Panc1 (cell line): ENCODE measurements at regions not wholly inside any gene's neighbourhood (a gene's known extent, or its start where the extent isn't known, plus 50 kb on each side); places are given as distances from the start of the nearest gene placed in this dataset.
"Not testable (repeated sequence)": the region's sequence is repeated elsewhere in the genome, so short reads cannot be mapped to it uniquely, and the experiment has no call there.

Experiments
- ATAC-seq: fragments of 200-7000 bp; cut with Tn5 transposase; 2 replicates; pipeline ENCODE4 v1.9.1; 2020; ENCODE audit warnings: mild to moderate bottlenecking, moderate library complexity
- BruUV-seq: library from RNA; stranded (reverse); fragments of 400-500 nt; replicated peaks from 2 replicates; lab custom pipeline; 2021; lab: Mats Ljungman, UMichigan
- CTCF ChIA-PET: fragments of 300-600 bp; sonication (Branson Sonifier 250); formaldehyde crosslinking; loops from one replicate; lab custom pipeline; 2022; ENCODE audit warnings: antibody characterized with exemption; lab: Charles Lee
- POLR2A ChIA-PET: fragments of 300-600 bp; sonication (Branson Sonifier 250); formaldehyde crosslinking; loops from one replicate; lab custom pipeline; 2022; ENCODE audit warnings: antibody characterized with exemption; lab: Charles Lee
- DNase-seq: peaks from one replicate; pipeline ENCODE4 v3.0.0-alpha.2; 2010; ENCODE audit warnings: low read depth, low spot score
- H3K27ac ChIP-seq: 2 replicates; pipeline ENCODE4 v1.5.1; 2011; ENCODE audit warnings: mild to moderate bottlenecking, low read length, inconsistent platforms
- H3K27me3 ChIP-seq: fragments of 200-500 bp; sonication (Bioruptor generic); 2 replicates; pipeline ENCODE4 v1.6.0; 2014; ENCODE audit warnings: low read length, inconsistent platforms; ENCODE audit not compliant: control insufficient read depth, insufficient read depth
- H3K36me3 ChIP-seq: fragments of 200-500 bp; sonication (Bioruptor generic); 2 replicates; pipeline ENCODE4 v1.5.1; 2014; ENCODE audit warnings: inconsistent platforms, mild to moderate bottlenecking, low read length, moderate library complexity; ENCODE audit not compliant: control insufficient read depth, insufficient read depth
- H3K4me1 ChIP-seq: 2 replicates; pipeline ENCODE4 v1.5.1; 2011; ENCODE audit warnings: inconsistent platforms, mild to moderate bottlenecking, low read length, moderate library complexity; ENCODE audit not compliant: control insufficient read depth, insufficient read depth
- H3K4me3 ChIP-seq, 2 experiments: 2 replicates each; pipeline ENCODE4 v1.5.1; 2011 to 2012; ENCODE audit warnings: low read depth in 2 of 2, low read length in 2 of 2, mild to moderate bottlenecking in 2 of 2, inconsistent platforms in 1 of 2, moderate library complexity in 1 of 2
- H3K9me3 ChIP-seq: fragments of 200-500 bp; sonication (Bioruptor generic); 2 replicates; pipeline ENCODE4 v1.5.1; 2014; ENCODE audit warnings: low read depth, mild to moderate bottlenecking, inconsistent platforms, low read length, moderate library complexity; ENCODE audit not compliant: control insufficient read depth, insufficient read depth
- POLR2AphosphoS5 ChIP-seq: IDR thresholded peaks from 2 replicates; pipeline ENCODE4 v1.6.1; 2012; ENCODE audit warnings: mild to moderate bottlenecking, low read depth, low read length, moderate library complexity
- SIN3A ChIP-seq: IDR thresholded peaks from 2 replicates; pipeline ENCODE4 v1.6.1; 2012; ENCODE audit warnings: low read depth, mild to moderate bottlenecking, low read length, moderate library complexity, borderline replicate concordance; ENCODE audit not compliant: insufficient read depth
- TCF7L2 ChIP-seq: IDR thresholded peaks from 2 replicates; pipeline ENCODE4 v1.6.1; 2011; ENCODE audit warnings: mild to moderate bottlenecking, low read depth, low read length, inconsistent platforms
- in situ Hi-C: cut with HindIII; loops from 2 replicates; pipeline ENCODE4 v1.10.0; 2016; ENCODE audit warnings: low sequenced_read_pairs, low pct_unique_long_range_greater_than_20kb
- intact Hi-C: fragments of 100-400 bp; cut with micrococcal nuclease; formaldehyde crosslinking; loops from one replicate; pipeline ENCODE4 v1.10.0; 2022; ENCODE audit not compliant: unreplicated experiment
- TF ChIP-seq, protein P1 (sequence below): fragments of 450-650 bp; IDR thresholded peaks from 2 replicates; pipeline ENCODE4 v1.5.1; 2017; ENCODE audit warnings: mild to moderate bottlenecking
- TF ChIP-seq, protein P2 (sequence below), 2 experiments: IDR thresholded peaks; 2 replicates each; pipeline ENCODE4 v1.6.1; 2011 to 2012; ENCODE audit warnings: low read depth in 2 of 2, control low read depth in 1 of 2, low read length in 1 of 2, mild to moderate bottlenecking in 1 of 2, moderate library complexity in 1 of 2; ENCODE audit not compliant: insufficient read depth in 1 of 2

DNA sequence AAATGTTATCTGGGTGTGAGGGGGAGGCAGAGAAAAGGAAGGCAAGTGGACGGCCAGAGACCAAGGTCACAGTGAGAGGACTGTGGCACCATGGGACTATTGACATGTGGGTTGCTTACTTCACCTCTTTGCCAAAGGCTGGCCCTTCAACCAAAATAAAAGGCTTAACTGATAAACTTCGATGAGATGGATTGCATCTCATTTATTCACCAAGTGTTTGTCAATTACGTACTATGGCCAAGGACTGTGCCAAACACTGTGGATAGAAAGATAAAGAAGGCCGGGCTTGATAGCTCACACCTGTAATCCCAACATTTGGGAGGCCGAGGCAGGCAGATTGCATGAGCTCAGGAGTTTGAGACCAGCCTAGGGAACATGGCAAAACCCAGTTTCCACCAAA lies 98.7 kb upstream of the CCBE1 start:
- no TSS peak for BruUV-seq
- H3K9me3 ChIP-seq, result no peaks in the 10 kb centered on the region
- ChIA-PET CTCF (no interaction called here), POLR2A (no interaction called here)
- no peak for DNase-seq
- ATAC-seq, result no peak
- H3K36me3 ChIP-seq, result no peaks in the 10 kb centered on the region
- no peak overlapping the region for H3K4me3 ChIP-seq
- H3K27me3 ChIP-seq, result no peaks in the 10 kb centered on the region
- in situ Hi-C loops (no loop called here), intact Hi-C loops (no loop called here)
- TF ChIP-seq TCF7L2 (no peak), POLR2AphosphoS5 (no peak), SIN3A (no peak)
- TF ChIP-seq, protein P1, sequence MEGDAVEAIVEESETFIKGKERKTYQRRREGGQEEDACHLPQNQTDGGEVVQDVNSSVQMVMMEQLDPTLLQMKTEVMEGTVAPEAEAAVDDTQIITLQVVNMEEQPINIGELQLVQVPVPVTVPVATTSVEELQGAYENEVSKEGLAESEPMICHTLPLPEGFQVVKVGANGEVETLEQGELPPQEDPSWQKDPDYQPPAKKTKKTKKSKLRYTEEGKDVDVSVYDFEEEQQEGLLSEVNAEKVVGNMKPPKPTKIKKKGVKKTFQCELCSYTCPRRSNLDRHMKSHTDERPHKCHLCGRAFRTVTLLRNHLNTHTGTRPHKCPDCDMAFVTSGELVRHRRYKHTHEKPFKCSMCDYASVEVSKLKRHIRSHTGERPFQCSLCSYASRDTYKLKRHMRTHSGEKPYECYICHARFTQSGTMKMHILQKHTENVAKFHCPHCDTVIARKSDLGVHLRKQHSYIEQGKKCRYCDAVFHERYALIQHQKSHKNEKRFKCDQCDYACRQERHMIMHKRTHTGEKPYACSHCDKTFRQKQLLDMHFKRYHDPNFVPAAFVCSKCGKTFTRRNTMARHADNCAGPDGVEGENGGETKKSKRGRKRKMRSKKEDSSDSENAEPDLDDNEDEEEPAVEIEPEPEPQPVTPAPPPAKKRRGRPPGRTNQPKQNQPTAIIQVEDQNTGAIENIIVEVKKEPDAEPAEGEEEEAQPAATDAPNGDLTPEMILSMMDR, result no peak
- TF ChIP-seq, protein P2, sequence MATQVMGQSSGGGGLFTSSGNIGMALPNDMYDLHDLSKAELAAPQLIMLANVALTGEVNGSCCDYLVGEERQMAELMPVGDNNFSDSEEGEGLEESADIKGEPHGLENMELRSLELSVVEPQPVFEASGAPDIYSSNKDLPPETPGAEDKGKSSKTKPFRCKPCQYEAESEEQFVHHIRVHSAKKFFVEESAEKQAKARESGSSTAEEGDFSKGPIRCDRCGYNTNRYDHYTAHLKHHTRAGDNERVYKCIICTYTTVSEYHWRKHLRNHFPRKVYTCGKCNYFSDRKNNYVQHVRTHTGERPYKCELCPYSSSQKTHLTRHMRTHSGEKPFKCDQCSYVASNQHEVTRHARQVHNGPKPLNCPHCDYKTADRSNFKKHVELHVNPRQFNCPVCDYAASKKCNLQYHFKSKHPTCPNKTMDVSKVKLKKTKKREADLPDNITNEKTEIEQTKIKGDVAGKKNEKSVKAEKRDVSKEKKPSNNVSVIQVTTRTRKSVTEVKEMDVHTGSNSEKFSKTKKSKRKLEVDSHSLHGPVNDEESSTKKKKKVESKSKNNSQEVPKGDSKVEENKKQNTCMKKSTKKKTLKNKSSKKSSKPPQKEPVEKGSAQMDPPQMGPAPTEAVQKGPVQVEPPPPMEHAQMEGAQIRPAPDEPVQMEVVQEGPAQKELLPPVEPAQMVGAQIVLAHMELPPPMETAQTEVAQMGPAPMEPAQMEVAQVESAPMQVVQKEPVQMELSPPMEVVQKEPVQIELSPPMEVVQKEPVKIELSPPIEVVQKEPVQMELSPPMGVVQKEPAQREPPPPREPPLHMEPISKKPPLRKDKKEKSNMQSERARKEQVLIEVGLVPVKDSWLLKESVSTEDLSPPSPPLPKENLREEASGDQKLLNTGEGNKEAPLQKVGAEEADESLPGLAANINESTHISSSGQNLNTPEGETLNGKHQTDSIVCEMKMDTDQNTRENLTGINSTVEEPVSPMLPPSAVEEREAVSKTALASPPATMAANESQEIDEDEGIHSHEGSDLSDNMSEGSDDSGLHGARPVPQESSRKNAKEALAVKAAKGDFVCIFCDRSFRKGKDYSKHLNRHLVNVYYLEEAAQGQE (IDR thresholded peaks at IDR 0.05; ENCODE audit: insufficient read depth in 1 of 2, low read depth in 2 of 2, low read length in 1 of 2), result no peak
- no peak overlapping the region for H3K27ac ChIP-seq
- no peaks in the 10 kb centered on the region for H3K4me1 ChIP-seq

- H3K27ac ChIP-seq, result no peak overlapping the region
- ATAC-seq, result no peak
- H3K27me3 ChIP-seq, result no peaks in the 10 kb centered on the region
- ChIA-PET CTCF (no interaction called here), POLR2A (no interaction called here)
- H3K4me1 ChIP-seq, result no peaks in the 10 kb centered on the region
- H3K9me3 ChIP-seq, result no peaks in the 10 kb centered on the region
- no TSS peak for BruUV-seq
- intact Hi-C loops, result no loop called here
- TF ChIP-seq POLR2AphosphoS5 (no peak), TCF7L2 (no peak), SIN3A (no peak)
- TF ChIP-seq, protein P2 (IDR thresholded peaks at IDR 0.05; ENCODE audit: insufficient read depth in 1 of 2, low read depth in 2 of 2, low read length in 1 of 2), result no peak
- TF ChIP-seq, protein P1, result no peak
- DNase-seq, result no peak
- H3K36me3 ChIP-seq, result no peaks in the 10 kb centered on the region
- H3K4me3 ChIP-seq, result no peak overlapping the region
- in situ Hi-C loops, result no loop called here
Observed at GRCh38 chr18:59792353-59792752, 95.1 kb upstream of the CCBE1 start.

GRCh38 chr18:59790346-59790936 lies 93.2 kb upstream of the CCBE1 start:
- ATAC-seq, CTCF ChIA-PET, H3K36me3 ChIP-seq, POLR2A ChIA-PET, H3K4me1 ChIP-seq, intact Hi-C loops, H3K4me3 ChIP-seq, H3K27ac ChIP-seq, H3K27me3 ChIP-seq, H3K9me3 ChIP-seq, DNase-seq, in situ Hi-C loops, BruUV-seq: not testable (repeated sequence)
